MCF 10A (cell line): ENCODE measurements at regions not wholly inside any gene's neighbourhood (a gene's known extent, or its start where the extent isn't known, plus 50 kb on each side); places are given as distances from the start of the nearest gene placed in this dataset.

ENCODE experiments used
- BruUV-seq: library from RNA; stranded (reverse); fragments of 400-500 nt; replicated peaks from 2 replicates; lab custom pipeline; 2021; lab: Mats Ljungman, UMichigan
- CTCF ChIA-PET: fragments of 300-600 bp; sonication (Branson Sonifier 250); formaldehyde crosslinking; extraction: SDS; loops from one replicate; lab custom pipeline; 2021; ENCODE audit warnings: antibody characterized with exemption, inconsistent platforms; lab: Yijun Ruan, JAX
- POLR2A ChIA-PET: fragments of 300-600, 350-650 bp; sonication (Branson Sonifier 250); formaldehyde crosslinking; extraction: SDS; loops from one replicate; lab custom pipeline; 2020; ENCODE audit warnings: antibody characterized with exemption, inconsistent platforms; lab: Yijun Ruan, JAX
- DNase-seq: peaks from one replicate; pipeline ENCODE4 v3.0.0-alpha.2; 2018; ENCODE audit not compliant: unreplicated experiment
- H3K27ac Mint-ChIP-seq: one replicate; pipeline ENCODE4 v1.8.0; 2022; ENCODE audit warnings: mild to moderate bottlenecking, low read depth, mixed read lengths; ENCODE audit not compliant: unreplicated experiment
- H3K27me3 Mint-ChIP-seq: one replicate; pipeline ENCODE4 v1.8.0; 2022; ENCODE audit warnings: mixed read lengths; ENCODE audit not compliant: insufficient read depth, unreplicated experiment
- H3K36me3 Mint-ChIP-seq: one replicate; pipeline ENCODE4 v1.8.0; 2022; ENCODE audit warnings: mild to moderate bottlenecking, moderate library complexity, mixed read lengths; ENCODE audit not compliant: insufficient read depth, unreplicated experiment
- H3K4me1 Mint-ChIP-seq: one replicate; pipeline ENCODE4 v1.8.0; 2022; ENCODE audit warnings: mixed read lengths; ENCODE audit not compliant: insufficient read depth, unreplicated experiment
- H3K4me3 Mint-ChIP-seq: one replicate; pipeline ENCODE4 v1.8.0; 2022; ENCODE audit warnings: mild to moderate bottlenecking, moderate library complexity, mixed read lengths; ENCODE audit not compliant: unreplicated experiment
- H3K9me3 Mint-ChIP-seq: one replicate; pipeline ENCODE4 v1.8.0; 2022; ENCODE audit warnings: mixed read lengths; ENCODE audit not compliant: unreplicated experiment
- intact Hi-C: fragments of 100-400 bp; cut with micrococcal nuclease; formaldehyde crosslinking; loops from 2 replicates; pipeline ENCODE4 v1.14.1; 2022
- TF ChIP-seq, protein P1 (sequence below): fragments of 200-600 bp; IDR thresholded peaks from one replicate; pipeline ENCODE4 v1.8.0; 2022; ENCODE audit warnings: antibody characterized with exemption, mild to moderate bottlenecking; ENCODE audit not compliant: unreplicated experiment

DNA sequence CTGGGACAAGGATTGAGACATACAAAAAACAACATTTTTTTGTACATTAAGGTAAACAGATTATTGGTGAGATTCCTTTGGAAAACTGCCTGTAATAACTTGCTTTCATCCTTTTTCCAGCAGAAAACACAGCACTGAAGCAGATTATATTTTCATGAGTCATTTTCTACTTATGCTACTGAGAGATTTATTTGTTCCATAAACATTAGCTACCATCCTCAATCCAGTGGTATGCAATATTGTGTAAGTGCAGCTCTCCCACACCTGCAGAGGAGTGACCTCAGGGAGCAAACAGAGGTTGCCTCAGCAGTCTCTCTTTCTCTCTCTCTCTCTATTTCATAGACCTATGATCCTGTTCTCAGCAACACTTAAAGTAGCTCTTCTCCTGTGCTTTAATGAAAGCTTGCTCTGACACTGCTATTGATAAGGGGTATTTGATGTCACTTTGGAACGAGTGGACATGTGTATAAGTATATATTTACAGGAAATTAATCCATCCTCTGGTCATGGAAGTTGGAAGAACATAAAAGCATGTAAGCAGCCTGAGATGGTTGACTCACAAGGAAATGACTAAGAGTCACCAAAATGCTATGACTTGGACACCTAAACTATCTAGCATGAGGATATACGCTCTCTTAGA, 163.7 kb upstream of the SPANXC start:
- no TSS peak for BruUV-seq
- TF ChIP-seq, protein P1, sequence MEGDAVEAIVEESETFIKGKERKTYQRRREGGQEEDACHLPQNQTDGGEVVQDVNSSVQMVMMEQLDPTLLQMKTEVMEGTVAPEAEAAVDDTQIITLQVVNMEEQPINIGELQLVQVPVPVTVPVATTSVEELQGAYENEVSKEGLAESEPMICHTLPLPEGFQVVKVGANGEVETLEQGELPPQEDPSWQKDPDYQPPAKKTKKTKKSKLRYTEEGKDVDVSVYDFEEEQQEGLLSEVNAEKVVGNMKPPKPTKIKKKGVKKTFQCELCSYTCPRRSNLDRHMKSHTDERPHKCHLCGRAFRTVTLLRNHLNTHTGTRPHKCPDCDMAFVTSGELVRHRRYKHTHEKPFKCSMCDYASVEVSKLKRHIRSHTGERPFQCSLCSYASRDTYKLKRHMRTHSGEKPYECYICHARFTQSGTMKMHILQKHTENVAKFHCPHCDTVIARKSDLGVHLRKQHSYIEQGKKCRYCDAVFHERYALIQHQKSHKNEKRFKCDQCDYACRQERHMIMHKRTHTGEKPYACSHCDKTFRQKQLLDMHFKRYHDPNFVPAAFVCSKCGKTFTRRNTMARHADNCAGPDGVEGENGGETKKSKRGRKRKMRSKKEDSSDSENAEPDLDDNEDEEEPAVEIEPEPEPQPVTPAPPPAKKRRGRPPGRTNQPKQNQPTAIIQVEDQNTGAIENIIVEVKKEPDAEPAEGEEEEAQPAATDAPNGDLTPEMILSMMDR = no peak
- ChIA-PET CTCF (interaction anchor here (1.8 kb wide), 1 partner anchor 684 kb away, joined by 7 read pairs; no protein-coding TSS in a partner anchor), POLR2A (interaction anchor here (0.5 to 1.2 kb wide), 4 partner anchors 11 to 64 kb away, joined by 3 to 5 read pairs (median 3); no protein-coding TSS in a partner anchor)
- Mint-ChIP-seq H3K27me3 (no peaks in the 10 kb centered on the region), H3K9me3 (peaks cover 7% of the 10 kb centered on the region), H3K4me1 (peaks cover 22% of the 10 kb centered on the region), H3K4me3 (peak overlapping the region; percentile 37), H3K27ac (peak overlapping the region; percentile 76), H3K36me3 (peaks cover 4% of the 10 kb centered on the region)
- intact Hi-C loops = no loop called here
- DNase-seq = peak; percentile 88

DNA sequence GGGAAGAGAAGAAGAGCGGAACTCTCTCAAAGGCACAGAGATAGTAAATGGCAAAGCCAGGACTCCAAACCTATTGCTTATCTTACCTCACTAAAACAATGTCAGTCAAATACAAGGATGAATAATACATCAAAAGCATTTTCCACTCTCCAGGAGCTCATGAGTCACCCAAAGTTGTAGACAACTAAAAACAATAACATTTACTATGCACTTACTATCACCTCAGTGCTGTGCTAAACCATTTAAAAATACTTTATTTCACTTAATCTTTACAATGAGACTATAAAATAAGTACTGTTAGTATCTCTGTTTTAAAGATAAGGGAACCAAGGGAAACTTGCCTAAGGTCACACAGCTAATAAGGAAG, 163.2 kb upstream of the SPANXC start:
- H3K27me3 Mint-ChIP-seq = no peaks in the 10 kb centered on the region
- no peak overlapping the region for H3K4me3 Mint-ChIP-seq
- peak overlapping the region; percentile 76 for H3K27ac Mint-ChIP-seq
- peaks cover 7% of the 10 kb centered on the region for H3K9me3 Mint-ChIP-seq
- H3K4me1 Mint-ChIP-seq = peaks cover 23% of the 10 kb centered on the region
- ChIA-PET CTCF (interaction anchor here (0.6 to 1.8 kb wide), 2 partner anchors 185 to 684 kb away, joined by 5 to 7 read pairs; no protein-coding TSS in a partner anchor), POLR2A (interaction anchor here (0.5 to 0.7 kb wide), 2 partner anchors 53 to 65 kb away, joined by 3 read pairs; no protein-coding TSS in a partner anchor)
- peaks cover 4% of the 10 kb centered on the region for H3K36me3 Mint-ChIP-seq
- intact Hi-C loops = no loop called here
- TF ChIP-seq, protein P1 = no peak
- peak; percentile 75 for DNase-seq
- no TSS peak for BruUV-seq

DNA sequence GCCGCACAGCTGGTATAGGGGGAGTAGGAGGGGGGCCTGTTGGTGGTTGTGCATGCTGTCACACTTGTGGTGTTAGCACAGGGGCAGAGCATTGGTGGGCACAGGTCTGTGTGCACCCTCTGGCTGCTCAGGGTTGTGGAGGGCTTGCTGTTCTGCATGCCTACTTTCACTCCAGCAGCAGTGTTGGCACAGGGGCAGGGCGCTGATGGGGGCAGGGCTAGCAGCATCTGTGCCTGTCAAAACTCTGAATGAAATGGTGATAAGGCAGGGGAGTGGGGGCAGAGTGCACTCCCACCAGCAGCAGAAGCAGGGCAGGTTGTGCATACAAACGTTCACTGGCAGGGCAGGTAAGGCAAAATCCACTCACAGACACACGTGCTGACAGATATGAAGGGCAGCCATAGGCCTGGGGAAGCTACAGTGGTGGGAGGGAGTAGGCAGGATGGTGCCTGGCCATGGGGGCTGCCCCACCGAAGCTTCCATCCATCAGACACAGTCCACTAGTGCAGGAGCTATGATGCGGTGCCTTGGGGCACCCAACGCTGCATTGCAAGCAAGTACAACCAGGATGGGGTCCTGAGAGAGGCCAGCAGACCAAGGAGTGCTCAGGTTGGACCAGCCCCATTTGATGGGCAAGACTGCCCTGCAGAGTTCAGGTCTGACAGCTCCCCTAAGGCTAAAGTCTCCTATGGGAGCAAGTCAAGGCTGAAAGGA, 160.7 kb upstream of the SPANXC start:
- Mint-ChIP-seq H3K27ac (no peak overlapping the region), H3K4me1 (peaks cover 17% of the 10 kb centered on the region), H3K4me3 (no peak overlapping the region), H3K36me3 (peaks cover 4% of the 10 kb centered on the region), H3K27me3 (no peaks in the 10 kb centered on the region), H3K9me3 (peaks cover 16% of the 10 kb centered on the region)
- ChIA-PET CTCF (no interaction called here), POLR2A (no interaction called here)
- DNase-seq = no peak
- BruUV-seq = no TSS peak
- TF ChIP-seq, protein P1 = no peak
- intact Hi-C loops = no loop called here

DNA sequence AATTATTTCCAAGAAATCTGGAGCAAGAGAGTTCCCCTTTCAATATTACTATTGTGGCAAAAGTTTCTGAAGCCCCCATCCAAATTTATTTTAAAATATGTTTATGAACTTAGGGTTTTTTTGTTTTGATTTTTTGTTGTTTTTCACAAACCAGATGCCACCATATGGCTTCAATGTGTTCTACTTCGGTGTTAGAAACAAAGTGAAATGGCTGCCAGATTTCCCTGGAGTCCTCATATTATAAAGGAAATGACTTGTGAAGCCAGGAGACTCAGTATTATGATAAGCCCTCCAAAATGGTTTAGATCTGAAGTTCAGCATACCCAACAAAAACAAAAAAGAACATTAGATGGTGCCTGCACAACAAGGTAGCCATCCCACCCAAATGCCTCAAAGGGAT, 154.2 kb upstream of the SPANXC start:
- Mint-ChIP-seq H3K4me3 (no peak overlapping the region), H3K27ac (no peak overlapping the region), H3K9me3 (peaks cover 23% of the 10 kb centered on the region), H3K4me1 (peaks cover 5% of the 10 kb centered on the region), H3K36me3 (no peaks in the 10 kb centered on the region), H3K27me3 (no peaks in the 10 kb centered on the region)
- DNase-seq = no peak
- intact Hi-C loops = no loop called here
- no TSS peak for BruUV-seq
- CTCF ChIA-PET = no interaction called here
- TF ChIP-seq, protein P1 = no peak
- POLR2A ChIA-PET = no interaction called here
